OCI-LY3 (cell line): ENCODE measurements at regions not wholly inside any gene's neighbourhood (a gene's known extent, or its start where the extent isn't known, plus 50 kb on each side); places are given as distances from the start of the nearest gene placed in this dataset.

Experiments used
- EZH2phosphoT487 ChIP-seq: fragments of 200-600 bp; shearing (Covaris generic); IDR thresholded peaks from 2 replicates; pipeline ENCODE4 v1.6.1; 2018; ENCODE audit warnings: antibody characterized with exemption, mixed run types, low read depth
- TF ChIP-seq, protein P1 (sequence below): fragments of 200-600, 300-600 bp; sonication (generic); IDR thresholded peaks from 2 replicates; pipeline ENCODE4 v1.5.1; 2014; ENCODE audit warnings: antibody characterized with exemption, low read length, low read depth

- TF ChIP-seq, protein P1, sequence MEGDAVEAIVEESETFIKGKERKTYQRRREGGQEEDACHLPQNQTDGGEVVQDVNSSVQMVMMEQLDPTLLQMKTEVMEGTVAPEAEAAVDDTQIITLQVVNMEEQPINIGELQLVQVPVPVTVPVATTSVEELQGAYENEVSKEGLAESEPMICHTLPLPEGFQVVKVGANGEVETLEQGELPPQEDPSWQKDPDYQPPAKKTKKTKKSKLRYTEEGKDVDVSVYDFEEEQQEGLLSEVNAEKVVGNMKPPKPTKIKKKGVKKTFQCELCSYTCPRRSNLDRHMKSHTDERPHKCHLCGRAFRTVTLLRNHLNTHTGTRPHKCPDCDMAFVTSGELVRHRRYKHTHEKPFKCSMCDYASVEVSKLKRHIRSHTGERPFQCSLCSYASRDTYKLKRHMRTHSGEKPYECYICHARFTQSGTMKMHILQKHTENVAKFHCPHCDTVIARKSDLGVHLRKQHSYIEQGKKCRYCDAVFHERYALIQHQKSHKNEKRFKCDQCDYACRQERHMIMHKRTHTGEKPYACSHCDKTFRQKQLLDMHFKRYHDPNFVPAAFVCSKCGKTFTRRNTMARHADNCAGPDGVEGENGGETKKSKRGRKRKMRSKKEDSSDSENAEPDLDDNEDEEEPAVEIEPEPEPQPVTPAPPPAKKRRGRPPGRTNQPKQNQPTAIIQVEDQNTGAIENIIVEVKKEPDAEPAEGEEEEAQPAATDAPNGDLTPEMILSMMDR = no peak
- no peak for TF ChIP-seq EZH2phosphoT487
Observed at GRCh38 chr9:110131499-110131898, 76.5 kb downstream of the C9orf152 start.
